ENCODE measurements at regions not wholly inside any gene's neighbourhood (a gene's known extent, or its start where the extent isn't known, plus 50 kb on each side); places are given as distances from the start of the nearest gene placed in this dataset.

- TF ChIP-seq CTCF (conservative IDR thresholded peaks at IDR 0.05 in 1 of 2, IDR thresholded peaks at IDR 0.05 in 1 of 2; ENCODE audit: low read depth in 1 of 2, low read length in 2 of 2) (no peak), EZH2 (IDR thresholded peaks at IDR 0.05; ENCODE audit: low read length, missing control alignments) (no peak)
These were observed 281.2 kb downstream of the FOXO1 start for GRCh38 chr13:40384976-40385857.

All from fibroblast of lung (primary cell).